ENCODE measurements at regions not wholly inside any gene's neighbourhood (a gene's known extent, or its start where the extent isn't known, plus 50 kb on each side); places are given as distances from the start of the nearest gene placed in this dataset.

DNA sequence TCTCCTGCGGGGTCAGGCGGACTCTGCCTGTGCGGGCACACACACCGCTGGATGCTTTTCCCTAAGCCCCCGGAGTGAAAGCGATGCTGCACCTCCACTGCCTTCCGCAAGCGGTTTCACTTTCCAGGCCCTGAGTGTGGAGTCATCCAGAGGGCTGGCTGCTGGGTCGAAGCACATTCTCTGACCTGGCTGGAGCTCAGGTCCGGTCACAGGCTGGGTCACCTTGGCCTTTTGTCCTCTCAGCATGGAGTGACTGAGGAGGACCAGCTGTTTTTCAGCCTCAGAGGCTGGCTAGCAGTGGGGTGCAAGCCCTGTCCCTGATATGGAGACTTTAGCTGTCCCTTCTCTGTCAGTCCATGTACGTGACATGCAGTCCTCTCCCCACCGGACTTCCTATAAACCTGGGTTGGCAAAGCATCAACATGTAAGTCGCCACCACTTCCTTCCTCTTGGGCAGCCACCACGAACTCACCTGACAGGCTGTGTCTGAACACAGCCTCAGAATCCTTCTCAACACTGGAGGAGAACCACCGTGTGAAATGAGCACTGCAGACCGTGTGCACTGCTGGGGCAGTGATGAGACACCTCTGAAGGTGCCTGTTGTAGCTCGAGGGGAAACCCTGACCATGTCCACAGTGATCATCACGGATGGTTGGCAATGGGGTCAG lies 51.3 kb downstream of the GADD45G start:
- H3K4me3 ChIP-seq (ENCODE audit: low read length) = no peak overlapping the region
- DNase-seq (ENCODE audit: low read depth, low spot score) = no peak

DNA sequence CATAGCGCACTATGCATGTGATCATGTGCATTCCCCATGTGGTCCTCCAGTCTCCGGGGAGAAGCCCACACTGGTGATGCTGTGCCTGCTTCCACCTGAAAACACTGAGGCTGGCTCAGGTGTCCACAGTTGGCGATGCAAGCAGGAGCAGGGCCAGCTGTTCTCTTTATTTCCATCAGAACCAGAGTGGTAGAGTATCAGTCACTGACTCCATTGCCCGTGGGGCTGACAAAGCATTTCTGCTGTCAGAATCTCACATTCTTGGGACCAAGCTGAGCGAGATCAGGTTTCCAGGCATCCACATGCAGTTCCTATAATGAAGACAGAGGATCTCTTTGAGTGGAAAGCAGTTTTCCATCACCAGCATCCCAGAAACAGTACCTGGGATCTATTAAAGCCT lies 52.5 kb downstream of the GADD45G start:
- no peak for DNase-seq (ENCODE audit: low read depth, low spot score)
- H3K4me3 ChIP-seq (ENCODE audit: low read length) = no peak overlapping the region

DNA sequence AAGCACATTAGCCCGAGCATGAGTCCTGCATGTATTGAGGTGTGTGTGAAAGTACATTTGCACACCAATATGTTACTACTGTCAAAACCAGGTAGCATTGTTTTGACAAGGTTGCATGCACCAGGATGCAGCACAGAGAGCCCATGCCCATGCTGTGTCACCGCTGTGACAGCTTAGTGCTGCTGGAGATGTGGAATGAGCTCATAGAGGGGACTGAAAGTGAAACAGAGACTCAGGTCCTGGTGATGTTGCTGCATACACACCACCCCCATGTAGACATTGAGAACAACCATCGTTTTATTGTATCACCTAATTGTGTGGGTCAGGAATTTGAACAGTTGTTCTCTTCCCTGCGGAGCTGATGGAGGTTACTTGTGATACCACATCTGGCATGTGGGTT lies 53.0 kb downstream of the GADD45G start:
- DNase-seq (ENCODE audit: low read depth, low spot score) = no peak
- no peak overlapping the region for H3K4me3 ChIP-seq (ENCODE audit: low read length)

DNA sequence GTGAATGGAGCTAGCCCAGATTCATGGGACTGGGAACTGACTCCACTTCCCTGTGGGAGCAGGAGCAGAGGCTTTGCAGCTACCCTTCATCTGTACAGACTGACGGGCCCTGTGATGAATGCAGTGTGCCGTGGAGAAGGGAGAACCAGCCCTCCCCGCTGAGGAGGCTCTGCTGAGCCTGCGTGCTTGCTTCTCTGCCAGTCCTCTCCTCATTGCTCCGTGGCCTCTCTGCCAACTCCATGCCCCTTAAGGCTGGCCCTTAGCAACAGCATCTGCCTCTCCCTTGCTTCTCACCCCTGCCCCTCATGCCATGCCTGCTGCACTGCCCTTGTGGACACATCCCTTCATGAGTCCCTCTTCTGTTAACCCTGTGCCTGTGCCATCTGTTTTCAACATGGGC lies 53.6 kb downstream of the GADD45G start:
- no peak for DNase-seq (ENCODE audit: low read depth, low spot score)
- H3K4me3 ChIP-seq (ENCODE audit: low read length) = no peak overlapping the region

GRCh38 chr9:89658931-89659330 lies 54.1 kb downstream of the GADD45G start:
- DNase-seq (ENCODE audit: low read depth, low spot score) = no peak
- no peak overlapping the region for H3K4me3 ChIP-seq (ENCODE audit: low read length)

DNA sequence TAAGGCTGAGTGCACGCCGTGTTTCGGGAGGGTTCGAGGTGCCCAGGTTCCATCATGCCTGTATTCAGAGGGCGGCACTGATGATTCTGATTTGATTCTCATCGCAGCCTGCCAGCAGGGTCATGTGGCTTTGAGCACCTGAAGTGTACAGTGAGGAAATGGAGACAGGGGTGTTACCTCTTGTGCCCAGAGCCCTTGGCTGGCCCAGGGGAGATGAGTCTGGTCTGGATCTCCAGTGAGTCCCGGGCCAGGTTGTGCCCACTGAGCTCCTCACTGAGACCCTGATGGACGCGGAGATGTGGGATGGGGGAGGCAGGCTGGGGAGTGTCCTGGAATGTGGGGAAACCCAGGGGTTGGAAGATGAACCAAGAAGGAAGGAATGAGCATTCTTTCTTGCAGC lies 54.7 kb downstream of the GADD45G start:
- DNase-seq (ENCODE audit: low read depth, low spot score) = no peak

DNA sequence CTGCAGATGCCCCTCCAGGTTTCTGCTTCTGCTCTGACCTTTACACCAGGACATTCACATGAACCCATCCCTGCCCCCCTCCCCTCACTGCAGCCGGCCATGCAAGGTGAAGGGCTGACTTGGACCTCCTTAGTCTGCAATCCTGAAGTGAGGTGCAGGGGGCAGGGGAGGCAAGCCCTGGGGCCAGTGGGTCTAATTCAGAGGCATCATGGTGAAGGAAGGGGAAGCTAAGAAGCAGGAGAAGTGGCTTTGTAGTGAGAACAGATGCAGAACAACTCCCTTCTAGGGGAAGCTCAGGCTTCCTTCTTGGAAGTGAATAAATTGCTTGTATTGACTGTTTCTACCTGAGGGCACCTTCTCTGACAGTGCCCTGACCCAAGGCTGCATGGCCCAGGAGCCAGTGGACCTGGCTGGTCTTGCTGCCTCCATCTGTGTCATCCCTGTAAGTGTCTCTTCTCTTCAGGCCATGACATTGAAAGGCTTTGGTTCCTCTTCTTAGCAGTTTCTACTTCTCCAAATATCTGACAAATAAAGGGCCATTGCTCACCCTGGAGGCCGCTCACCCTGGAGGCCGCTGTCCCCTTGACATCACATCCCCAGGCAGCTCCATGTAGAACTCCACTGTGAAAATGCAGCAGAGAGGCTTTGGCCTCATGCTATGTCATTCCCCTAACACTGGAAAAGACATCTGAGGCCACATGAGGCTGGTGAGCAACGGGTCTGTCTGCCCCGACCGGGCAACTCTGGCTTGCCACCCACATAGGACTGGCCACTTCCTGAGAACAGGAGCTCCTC lies 55.3 kb downstream of the GADD45G start:
- no peak for DNase-seq (ENCODE audit: low read depth, low spot score)
- H3K4me3 ChIP-seq (ENCODE audit: low read length) = no peak overlapping the region

More for the DNA sequence above, 54.7 kb downstream of the GADD45G start:
- no peak overlapping the region for H3K4me3 ChIP-seq (ENCODE audit: low read length)

DNA sequence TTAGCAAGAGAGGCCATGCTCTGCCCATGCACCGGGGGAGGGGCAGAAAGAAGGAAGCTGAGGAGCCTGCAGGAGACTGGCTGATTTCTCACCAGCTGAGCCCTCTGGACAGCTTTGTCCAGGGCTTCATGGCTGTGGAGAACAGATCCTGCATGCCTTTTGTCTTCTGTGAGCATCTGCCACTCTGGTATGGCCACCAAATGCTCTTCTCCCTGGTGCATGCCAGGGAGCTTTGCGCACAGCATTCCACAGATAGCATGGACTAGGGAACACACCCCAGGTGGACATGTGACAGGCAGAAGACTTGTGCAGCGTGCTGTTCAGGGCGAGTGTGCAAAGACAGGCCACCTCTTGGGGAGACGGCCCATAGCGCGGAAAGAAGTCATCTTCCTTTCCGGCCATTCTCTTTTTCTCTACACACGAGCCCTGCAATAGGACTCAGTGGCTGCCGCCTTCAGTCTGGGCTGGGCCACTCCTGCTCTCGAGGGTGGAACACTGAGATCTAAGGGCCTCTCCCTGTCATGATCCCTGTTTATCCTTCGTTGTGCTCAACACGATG lies 56.7 kb downstream of the GADD45G start:
- H3K4me3 ChIP-seq (ENCODE audit: low read length) = no peak overlapping the region

DNA sequence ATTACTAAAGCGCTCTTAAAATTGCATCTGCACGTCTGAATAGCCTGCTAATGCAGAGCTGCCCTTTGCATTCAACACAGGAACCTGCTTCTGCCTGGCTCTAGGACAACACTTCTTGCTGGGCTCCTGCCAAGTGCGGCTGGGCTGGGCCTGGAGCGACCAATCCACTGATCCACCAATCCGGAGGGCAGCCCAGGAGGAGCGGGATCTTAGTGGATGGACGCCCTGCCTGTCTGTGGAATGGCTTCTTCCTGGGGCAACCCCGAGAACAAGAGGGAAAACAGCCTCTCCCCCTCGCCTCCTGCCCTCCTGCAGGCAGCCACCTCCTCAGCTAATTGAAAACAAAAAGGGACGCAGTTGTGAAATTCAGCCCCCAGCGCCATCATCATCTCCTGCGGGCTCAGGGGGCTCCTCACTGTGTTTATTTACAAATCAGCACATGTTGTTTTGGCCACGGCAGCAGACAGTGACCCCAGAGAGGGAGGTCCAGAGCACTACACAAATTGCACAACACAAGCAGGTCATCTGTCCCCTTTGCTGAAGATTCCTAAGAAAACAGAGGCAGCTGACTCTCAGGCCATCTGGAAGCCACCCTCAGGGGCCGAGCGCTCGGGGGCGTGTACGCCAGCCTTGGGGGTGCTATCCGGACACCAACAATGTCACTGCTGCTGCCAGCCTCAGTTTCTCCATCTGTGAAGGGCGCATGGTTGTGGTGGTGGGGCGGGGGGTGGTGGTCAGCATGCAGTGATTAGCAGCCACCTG lies 57.3 kb downstream of the GADD45G start:
- H3K4me3 ChIP-seq (ENCODE audit: low read length) = no peak overlapping the region

More for the DNA sequence above, 56.7 kb downstream of the GADD45G start:
- DNase-seq (ENCODE audit: low read depth, low spot score) = no peak

GRCh38 chr9:89662718-89663613 lies 58.2 kb downstream of the GADD45G start:
- no peak for DNase-seq (ENCODE audit: low read depth, low spot score)
- no peak overlapping the region for H3K4me3 ChIP-seq (ENCODE audit: low read length)

More for the DNA sequence above, 57.3 kb downstream of the GADD45G start:
- DNase-seq (ENCODE audit: low read depth, low spot score) = no peak

- H3K4me3 ChIP-seq (ENCODE audit: low read length) = no peak overlapping the region
- no peak for DNase-seq (ENCODE audit: low read depth, low spot score)
Observed at GRCh38 chr9:89663614-89663970, 58.8 kb downstream of the GADD45G start.

GRCh38 chr9:89664010-89664409 lies 59.2 kb downstream of the GADD45G start:
- DNase-seq (ENCODE audit: low read depth, low spot score) = no peak
- H3K4me3 ChIP-seq (ENCODE audit: low read length) = no peak overlapping the region

- no peak for DNase-seq (ENCODE audit: low read depth, low spot score)
- no peak overlapping the region for H3K4me3 ChIP-seq (ENCODE audit: low read length)
Observed at GRCh38 chr9:89664896-89665329, 60.1 kb downstream of the GADD45G start.

DNA sequence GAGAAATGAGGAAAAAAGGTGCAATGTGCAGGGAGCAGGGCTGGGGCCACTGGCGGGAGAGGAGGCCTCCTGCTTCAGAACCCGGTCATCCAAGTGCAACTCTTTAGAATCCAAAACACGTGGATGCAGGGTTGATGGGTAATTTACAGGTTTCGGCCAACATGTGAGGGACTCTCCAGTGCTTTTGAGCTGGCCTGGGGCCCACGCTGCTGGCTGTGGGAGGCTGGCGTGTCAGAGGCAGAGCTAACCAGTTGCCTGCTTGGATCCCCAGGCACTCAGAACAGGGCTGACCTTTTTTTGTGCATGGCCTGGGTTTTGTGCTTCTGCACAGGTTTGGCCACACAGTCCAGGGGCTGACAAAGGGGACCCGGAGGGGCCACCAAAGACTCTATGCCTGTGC lies 61.6 kb downstream of the GADD45G start:
- H3K4me3 ChIP-seq (ENCODE audit: low read length) = no peak overlapping the region

GRCh38 chr9:89666950-89667349 lies 62.1 kb downstream of the GADD45G start:
- H3K4me3 ChIP-seq (ENCODE audit: low read length) = no peak overlapping the region
- DNase-seq (ENCODE audit: low read depth, low spot score) = no peak

More for the DNA sequence above, 61.6 kb downstream of the GADD45G start:
- no peak for DNase-seq (ENCODE audit: low read depth, low spot score)

- DNase-seq (ENCODE audit: low read depth, low spot score) = peak; percentile 20
- no peak overlapping the region for H3K4me3 ChIP-seq (ENCODE audit: low read length)
Observed at GRCh38 chr9:89667726-89668125, 62.9 kb downstream of the GADD45G start.

DNA sequence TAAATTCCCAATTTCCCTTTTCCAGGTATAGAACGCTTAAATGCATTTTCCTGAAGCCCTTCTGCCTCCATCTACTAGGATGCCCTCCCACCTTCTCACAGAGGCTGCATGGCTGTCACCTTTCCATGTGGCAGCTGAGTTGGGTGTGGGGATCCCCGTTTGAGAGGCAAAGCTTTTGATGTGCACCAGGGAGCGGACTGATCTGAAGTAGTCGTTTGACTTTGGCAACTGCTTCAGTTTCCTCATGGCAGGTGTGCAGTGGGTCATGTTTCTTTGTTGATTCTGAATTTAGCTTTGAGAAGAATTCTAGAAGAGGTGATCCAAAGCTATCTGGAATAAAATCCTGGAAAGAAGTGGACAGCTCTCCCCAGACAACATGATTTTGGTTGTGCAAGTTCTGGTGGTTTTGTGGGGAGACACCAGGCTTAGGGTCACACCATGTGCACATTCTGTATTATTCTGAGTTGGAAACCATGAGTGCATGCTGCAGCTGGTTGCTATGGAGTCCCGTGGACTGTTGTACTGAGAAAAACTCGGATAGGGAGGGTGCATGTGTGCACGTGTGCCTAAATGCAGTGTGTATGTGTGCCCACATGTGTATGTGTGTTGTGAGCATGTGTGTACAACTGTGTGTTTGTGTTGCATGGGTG lies 63.5 kb downstream of the GADD45G start:
- DNase-seq (ENCODE audit: low read depth, low spot score) = peak; percentile 51
- no peak overlapping the region for H3K4me3 ChIP-seq (ENCODE audit: low read length)

GRCh38 chr9:89668866-89669246 lies 64.0 kb downstream of the GADD45G start:
- no peak for DNase-seq (ENCODE audit: low read depth, low spot score)
- no peak overlapping the region for H3K4me3 ChIP-seq (ENCODE audit: low read length)

Measured in Jurkat, Clone E6-1 (cell line).